ENCODE measurements at regions not wholly inside any gene's neighbourhood (a gene's known extent, or its start where the extent isn't known, plus 50 kb on each side); places are given as distances from the start of the nearest gene placed in this dataset.

DNA sequence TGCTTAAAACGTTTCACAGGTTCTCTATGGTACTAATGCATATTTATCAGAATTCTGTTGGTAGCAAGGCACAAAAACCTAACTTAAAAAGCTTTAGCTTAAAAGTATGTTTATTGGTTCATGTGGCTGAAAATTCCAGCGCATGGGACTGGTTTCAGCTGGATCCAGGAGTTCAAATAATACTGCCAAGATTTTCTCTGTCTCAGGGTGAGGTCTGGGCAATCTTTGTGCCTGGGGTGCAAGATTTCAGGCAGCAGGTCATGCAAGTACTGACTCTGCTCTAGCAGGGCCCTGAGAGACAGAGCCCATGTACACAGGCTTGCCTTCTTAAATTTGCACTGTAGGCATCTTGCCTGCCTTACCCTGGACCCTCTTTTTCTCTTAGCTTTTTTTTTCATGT is 134.2 kb upstream of the GAS1 start (continued):
- TF ChIP-seq CTCF (IDR thresholded peaks at IDR 0.05 in 2 of 3, conservative IDR thresholded peaks at IDR 0.05 in 1 of 3; ENCODE audit: borderline replicate concordance in 1 of 3, insufficient read depth in 1 of 3, low read depth in 2 of 3, low read length in 2 of 3) = no peak
- TF ChIP-seq, protein P1, sequence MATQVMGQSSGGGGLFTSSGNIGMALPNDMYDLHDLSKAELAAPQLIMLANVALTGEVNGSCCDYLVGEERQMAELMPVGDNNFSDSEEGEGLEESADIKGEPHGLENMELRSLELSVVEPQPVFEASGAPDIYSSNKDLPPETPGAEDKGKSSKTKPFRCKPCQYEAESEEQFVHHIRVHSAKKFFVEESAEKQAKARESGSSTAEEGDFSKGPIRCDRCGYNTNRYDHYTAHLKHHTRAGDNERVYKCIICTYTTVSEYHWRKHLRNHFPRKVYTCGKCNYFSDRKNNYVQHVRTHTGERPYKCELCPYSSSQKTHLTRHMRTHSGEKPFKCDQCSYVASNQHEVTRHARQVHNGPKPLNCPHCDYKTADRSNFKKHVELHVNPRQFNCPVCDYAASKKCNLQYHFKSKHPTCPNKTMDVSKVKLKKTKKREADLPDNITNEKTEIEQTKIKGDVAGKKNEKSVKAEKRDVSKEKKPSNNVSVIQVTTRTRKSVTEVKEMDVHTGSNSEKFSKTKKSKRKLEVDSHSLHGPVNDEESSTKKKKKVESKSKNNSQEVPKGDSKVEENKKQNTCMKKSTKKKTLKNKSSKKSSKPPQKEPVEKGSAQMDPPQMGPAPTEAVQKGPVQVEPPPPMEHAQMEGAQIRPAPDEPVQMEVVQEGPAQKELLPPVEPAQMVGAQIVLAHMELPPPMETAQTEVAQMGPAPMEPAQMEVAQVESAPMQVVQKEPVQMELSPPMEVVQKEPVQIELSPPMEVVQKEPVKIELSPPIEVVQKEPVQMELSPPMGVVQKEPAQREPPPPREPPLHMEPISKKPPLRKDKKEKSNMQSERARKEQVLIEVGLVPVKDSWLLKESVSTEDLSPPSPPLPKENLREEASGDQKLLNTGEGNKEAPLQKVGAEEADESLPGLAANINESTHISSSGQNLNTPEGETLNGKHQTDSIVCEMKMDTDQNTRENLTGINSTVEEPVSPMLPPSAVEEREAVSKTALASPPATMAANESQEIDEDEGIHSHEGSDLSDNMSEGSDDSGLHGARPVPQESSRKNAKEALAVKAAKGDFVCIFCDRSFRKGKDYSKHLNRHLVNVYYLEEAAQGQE (IDR thresholded peaks at IDR 0.05; ENCODE audit: low read depth) = no peak

DNA sequence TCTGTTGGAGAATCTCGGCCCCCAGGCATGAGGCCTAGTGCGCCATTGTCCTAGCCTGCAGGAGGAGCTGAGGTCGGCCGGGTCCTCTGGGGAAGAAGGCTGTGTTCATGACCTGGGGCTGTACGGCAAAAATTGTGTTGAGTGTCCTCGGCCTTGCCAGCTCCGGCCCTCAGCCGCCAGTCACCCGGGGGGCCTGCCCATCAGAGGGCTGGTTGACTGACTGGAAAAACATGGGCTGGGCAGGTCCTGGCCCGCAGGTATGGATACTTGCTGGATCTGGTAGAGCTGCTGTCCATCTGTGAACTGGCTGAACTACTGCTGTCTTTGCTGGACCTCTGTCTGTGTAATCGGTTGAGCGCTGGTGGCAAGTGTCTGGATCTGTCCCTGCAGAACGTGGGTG is 136.7 kb upstream of the GAS1 start:
- CTCF ChIA-PET = no interaction called here

More for the DNA sequence above, 136.7 kb upstream of the GAS1 start:
- H3K27ac ChIP-seq (ENCODE audit: low read depth, low read length) = no peak overlapping the region
- H3K9me2 ChIP-seq (ENCODE audit: insufficient read depth) = no peaks in the 10 kb centered on the region
- H3K4me1 ChIP-seq (ENCODE audit: control insufficient read depth in 1 of 2, insufficient read depth in 2 of 2, low read length in 2 of 2) = no peaks in the 10 kb centered on the region
- no peak overlapping the region for H3K9ac ChIP-seq (ENCODE audit: low read length)
- no peaks in the 10 kb centered on the region for H3K79me2 ChIP-seq (ENCODE audit: insufficient read depth, low read length)
- TF ChIP-seq CTCF (IDR thresholded peaks at IDR 0.05 in 2 of 3, conservative IDR thresholded peaks at IDR 0.05 in 1 of 3; ENCODE audit: borderline replicate concordance in 1 of 3, insufficient read depth in 1 of 3, low read depth in 2 of 3, low read length in 2 of 3) = no peak
- TF ChIP-seq CBX3 (IDR thresholded peaks at IDR 0.05; ENCODE audit: low read depth) = no peak
- TF ChIP-seq ELF1 (IDR thresholded peaks at IDR 0.05; ENCODE audit: borderline replicate concordance, low read depth) = no peak
- ATAC-seq = no peak
- no peak overlapping the region for H3K4me2 ChIP-seq (ENCODE audit: low read length)
- no peak overlapping the region for H3K4me3 ChIP-seq (replicated peaks in 1 of 2; ENCODE audit: low read depth in 1 of 2, low read length in 2 of 2)
- peaks cover under 1% of the 10 kb centered on the region; the same call in 1 of the 2 replicates for H3K27me3 ChIP-seq (ENCODE audit: insufficient read depth, low read length)
- no peak overlapping the region for H2AFZ ChIP-seq (ENCODE audit: low read depth, low read length, poor library complexity, severe bottlenecking)
- RAD21 ChIA-PET (ENCODE audit: low non-redundant PET in 1 of 2, low total read pairs in 2 of 2, uncharacterized antibody in 2 of 2, unreplicated experiment in 2 of 2) = no interaction called here
- H4K20me1 ChIP-seq (ENCODE audit: insufficient read depth) = no peaks in the 10 kb centered on the region
- POLR2A ChIA-PET = no interaction called here
- DNase-seq (ENCODE audit: low read depth, low spot score) = no peak
- no peaks in the 10 kb centered on the region for H3K36me3 ChIP-seq (ENCODE audit: control insufficient read depth in 1 of 2, insufficient read depth in 2 of 2, low read length in 2 of 2)
- BruUV-seq (replicated peaks) = no TSS peak
- H3K9me3 ChIP-seq (ENCODE audit: control insufficient read depth in 1 of 2, insufficient read depth in 1 of 2, low read depth in 1 of 2, low read length in 2 of 2) = no peaks in the 10 kb centered on the region
- intact Hi-C loops (cut with micrococcal nuclease) = no loop called here

Measured in HCT116 (cell line).